ENCODE measurements at regions not wholly inside any gene's neighbourhood (a gene's known extent, or its start where the extent isn't known, plus 50 kb on each side); places are given as distances from the start of the nearest gene placed in this dataset.

DNA sequence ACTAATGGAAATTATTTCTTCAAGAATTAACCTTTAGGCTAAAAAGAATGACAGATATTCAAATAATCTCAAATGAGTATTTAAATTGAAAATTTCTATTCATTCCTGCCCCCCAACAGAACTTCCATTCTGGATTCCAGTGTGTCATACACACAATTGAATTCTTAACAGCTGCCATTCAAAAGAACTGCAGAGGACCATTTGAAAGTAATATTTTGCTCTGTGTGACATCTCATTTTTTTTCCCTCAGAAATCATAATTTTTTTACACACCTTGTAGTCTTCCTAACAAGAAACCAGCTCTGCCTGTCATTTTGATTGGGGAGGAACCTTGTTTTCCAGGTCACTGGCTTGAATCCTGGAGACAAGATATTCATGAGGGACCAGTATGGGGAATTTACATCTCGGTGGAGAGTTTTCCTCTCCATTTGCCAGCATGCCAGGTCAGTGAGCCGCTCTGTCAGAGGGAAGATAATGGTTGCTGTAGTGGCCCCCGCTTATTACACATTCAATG is 358.7 kb upstream of the ITGA1 start:
- FAIRE-seq = no peak
- Histone ChIP-seq H4K20me1 (replicated peaks in 1 of 2; ENCODE audit: control insufficient read depth in 1 of 2, insufficient read depth in 2 of 2, low read length in 2 of 2) (no peaks in the 10 kb centered on the region), H3K27ac (ENCODE audit: low read depth, low read length) (no peak overlapping the region), H3K4me2 (ENCODE audit: insufficient read depth in 1 of 2, low read depth in 2 of 2, low read length in 2 of 2) (no peak overlapping the region), H2BK20ac (ENCODE audit: low read length) (no peak overlapping the region), H3K4me1 (replicated peaks in 1 of 4; ENCODE audit: control insufficient read depth in 3 of 4, insufficient read depth in 4 of 4, low read length in 3 of 4) (no peaks in the 10 kb centered on the region), H3K36me3 (ENCODE audit: control insufficient read depth in 2 of 4, insufficient read depth in 4 of 4, low read length in 3 of 4) (no peaks in the 10 kb centered on the region), H4K8ac (ENCODE audit: extremely low read depth, insufficient read depth, low read length) (no peak overlapping the region), H2BK12ac (ENCODE audit: low read depth, low read length) (no peak overlapping the region), H2AK5ac (ENCODE audit: low read depth, low read length) (no peak overlapping the region), H3K56ac (replicated peaks; ENCODE audit: insufficient read length, low read depth, low read length) (no peak overlapping the region), H3K9ac (replicated peaks in 1 of 4; ENCODE audit: extremely low read depth in 1 of 4, low read depth in 3 of 4, low read length in 3 of 4) (no peak overlapping the region), H3K79me2 (ENCODE audit: control insufficient read depth in 1 of 2, insufficient read depth in 2 of 2, low read length in 2 of 2) (no peaks in the 10 kb centered on the region), H3K18ac (ENCODE audit: extremely low read depth, low read length) (no peak overlapping the region), H2AFZ (ENCODE audit: low read length) (peak overlapping the region; percentile 39; the same call in 1 of the 2 replicates), H2BK120ac (replicated peaks; ENCODE audit: low read depth, low read length) (no peak overlapping the region), H3K4me3 (ENCODE audit: extremely low read depth in 1 of 4, insufficient read depth in 2 of 4, low read depth in 3 of 4, low read length in 4 of 4) (no peak overlapping the region), H2BK15ac (ENCODE audit: low read length) (no peak overlapping the region), H3K14ac (ENCODE audit: insufficient read length) (no peak overlapping the region), H3K23ac (ENCODE audit: insufficient read length) (no peak overlapping the region), H3K4ac (replicated peaks; ENCODE audit: insufficient read length, low read depth, low read length) (no peak overlapping the region), H4K91ac (replicated peaks; ENCODE audit: insufficient read length, low read length) (no peak overlapping the region), H4K5ac (ENCODE audit: insufficient read length, low read depth, low read length) (no peak overlapping the region), H2BK5ac (ENCODE audit: low read depth, low read length) (no peak overlapping the region), H3K27me3 (replicated peaks in 1 of 4; ENCODE audit: control insufficient read depth in 3 of 4, extremely low read depth in 1 of 4, insufficient read depth in 3 of 4, low read length in 3 of 4) (no peaks in the 10 kb centered on the region), H3K79me1 (ENCODE audit: low read depth, low read length) (no peaks in the 10 kb centered on the region), H3K9me3 (ENCODE audit: insufficient read depth in 2 of 2, low read depth in 1 of 2, low read length in 1 of 2) (no peaks in the 10 kb centered on the region; a peak in 1 of 4 replicates), H3K23me2 (ENCODE audit: low read depth, low read length) (no peaks in the 10 kb centered on the region)
- CTCF ChIA-PET (ENCODE audit: partially characterized antibody) = no interaction called here
- WGBS, 2 experiments (ENCODE audit: extremely low coverage in 1 of 2, insufficient coverage in 1 of 2, insufficient read length in 1 of 2, insufficient replicate concordance in 2 of 2, low coverage in 1 of 2, low lambda C conversion rate in 2 of 2, missing lambda C conversion rate in 1 of 2) = 88% methylated on average over 3 of the region's 3 CpGs; no CpG with 5 or more reads in 1 of the 2 experiments
- TF ChIP-seq RAD21 (IDR thresholded peaks at IDR 0.05 in 1 of 2, conservative IDR thresholded peaks at IDR 0.05 in 1 of 2; ENCODE audit: low read depth in 2 of 2, low read length in 2 of 2) = no peak
- DNase-seq (ENCODE audit: low read depth in 1 of 2, low spot score in 2 of 2) = no peak
- POLR2A ChIA-PET (ENCODE audit: partially characterized antibody) = no interaction called here

Data from H1 (cell line).